ENCODE measurements at regions not wholly inside any gene's neighbourhood (a gene's known extent, or its start where the extent isn't known, plus 50 kb on each side); places are given as distances from the start of the nearest gene placed in this dataset.

- TF ChIP-seq USF1 (IDR thresholded peaks at IDR 0.05) (no peak), ZBTB7A (IDR thresholded peaks at IDR 0.05; ENCODE audit: low read depth) (no peak), YY1 (IDR thresholded peaks at IDR 0.05; ENCODE audit: low read depth) (no peak), CREB1 (IDR thresholded peaks at IDR 0.05; ENCODE audit: low read depth) (no peak), CEBPB (IDR thresholded peaks at IDR 0.05) (no peak), EP300 (IDR thresholded peaks at IDR 0.05; ENCODE audit: borderline replicate concordance) (no peak), TCF12 (IDR thresholded peaks at IDR 0.05; ENCODE audit: low read depth) (no peak), FOXM1 (IDR thresholded peaks at IDR 0.05; ENCODE audit: borderline replicate concordance, low read depth) (no peak), MAX (IDR thresholded peaks at IDR 0.05) (no peak), EGR1 (IDR thresholded peaks at IDR 0.05) (no peak), TEAD4 (IDR thresholded peaks at IDR 0.05) (no peak), RAD21 (IDR thresholded peaks at IDR 0.05; ENCODE audit: low read depth) (no peak), TAF1 (IDR thresholded peaks at IDR 0.05; ENCODE audit: low read depth) (no peak), REST (IDR thresholded peaks at IDR 0.05; ENCODE audit: low read depth) (no peak), NFIC (IDR thresholded peaks at IDR 0.05) (no peak)
Measured at GRCh38 chr21:36549470-36549869, 69.5 kb upstream of the CLDN14 start.

- TF ChIP-seq RAD21 (IDR thresholded peaks at IDR 0.05; ENCODE audit: low read depth) (no peak), TCF12 (IDR thresholded peaks at IDR 0.05; ENCODE audit: low read depth) (no peak), EGR1 (IDR thresholded peaks at IDR 0.05) (no peak), TAF1 (IDR thresholded peaks at IDR 0.05; ENCODE audit: low read depth) (no peak), ZBTB7A (IDR thresholded peaks at IDR 0.05; ENCODE audit: low read depth) (no peak)
Measured at GRCh38 chr21:36550761-36551160, 70.8 kb upstream of the CLDN14 start.

- TF ChIP-seq CEBPB (IDR thresholded peaks at IDR 0.05) (no peak), NFIC (IDR thresholded peaks at IDR 0.05) (no peak), YY1 (IDR thresholded peaks at IDR 0.05; ENCODE audit: low read depth) (no peak), MAX (IDR thresholded peaks at IDR 0.05) (no peak), USF1 (IDR thresholded peaks at IDR 0.05) (no peak), EGR1 (IDR thresholded peaks at IDR 0.05) (no peak), EP300 (IDR thresholded peaks at IDR 0.05; ENCODE audit: borderline replicate concordance) (no peak), ZBTB7A (IDR thresholded peaks at IDR 0.05; ENCODE audit: low read depth) (no peak), CREB1 (IDR thresholded peaks at IDR 0.05; ENCODE audit: low read depth) (no peak), REST (IDR thresholded peaks at IDR 0.05; ENCODE audit: low read depth) (no peak), FOXM1 (IDR thresholded peaks at IDR 0.05; ENCODE audit: borderline replicate concordance, low read depth) (no peak), RAD21 (IDR thresholded peaks at IDR 0.05; ENCODE audit: low read depth) (no peak), TAF1 (IDR thresholded peaks at IDR 0.05; ENCODE audit: low read depth) (no peak), TCF12 (IDR thresholded peaks at IDR 0.05; ENCODE audit: low read depth) (no peak)
Measured at GRCh38 chr21:36551321-36551720, 71.4 kb upstream of the CLDN14 start.

- TF ChIP-seq YY1 (IDR thresholded peaks at IDR 0.05; ENCODE audit: low read depth) (no peak), USF1 (IDR thresholded peaks at IDR 0.05) (no peak), EGR1 (IDR thresholded peaks at IDR 0.05) (no peak), TEAD4 (IDR thresholded peaks at IDR 0.05) (no peak), MAX (IDR thresholded peaks at IDR 0.05) (no peak)
Measured at GRCh38 chr21:36551731-36552433, 72.0 kb upstream of the CLDN14 start.

- TF ChIP-seq FOXM1 (IDR thresholded peaks at IDR 0.05; ENCODE audit: borderline replicate concordance, low read depth) = no peak
- no peak for TF ChIP-seq RAD21 (IDR thresholded peaks at IDR 0.05; ENCODE audit: low read depth)
- TF ChIP-seq NFIC (IDR thresholded peaks at IDR 0.05) = no peak
- no peak for TF ChIP-seq EP300 (IDR thresholded peaks at IDR 0.05; ENCODE audit: borderline replicate concordance)
- TF ChIP-seq REST (IDR thresholded peaks at IDR 0.05; ENCODE audit: low read depth) = no peak
- no peak for TF ChIP-seq CREB1 (IDR thresholded peaks at IDR 0.05; ENCODE audit: low read depth)
- TF ChIP-seq YY1 (IDR thresholded peaks at IDR 0.05; ENCODE audit: low read depth) = no peak
- TF ChIP-seq USF1 (IDR thresholded peaks at IDR 0.05) = no peak
- no peak for TF ChIP-seq EGR1 (IDR thresholded peaks at IDR 0.05)
- no peak for TF ChIP-seq TAF1 (IDR thresholded peaks at IDR 0.05; ENCODE audit: low read depth)
- no peak for TF ChIP-seq ZBTB7A (IDR thresholded peaks at IDR 0.05; ENCODE audit: low read depth)
- no peak for TF ChIP-seq MAX (IDR thresholded peaks at IDR 0.05)
- no peak for TF ChIP-seq CEBPB (IDR thresholded peaks at IDR 0.05)
- no peak for TF ChIP-seq TEAD4 (IDR thresholded peaks at IDR 0.05)
- no peak for TF ChIP-seq TCF12 (IDR thresholded peaks at IDR 0.05; ENCODE audit: low read depth)
Measured at GRCh38 chr21:36552434-36552785, 72.5 kb upstream of the CLDN14 start.
